NCI-H2081 treated with DMSO at 0.1 percent for 48 hours (cell line): ENCODE measurements at regions not wholly inside any gene's neighbourhood (a gene's known extent, or its start where the extent isn't known, plus 50 kb on each side); places are given as distances from the start of the nearest gene placed in this dataset.

ENCODE experiments used
- DNase-seq: peaks from one replicate; lab custom pipeline; 2025; lab: John Stamatoyannopoulos, UW

DNA sequence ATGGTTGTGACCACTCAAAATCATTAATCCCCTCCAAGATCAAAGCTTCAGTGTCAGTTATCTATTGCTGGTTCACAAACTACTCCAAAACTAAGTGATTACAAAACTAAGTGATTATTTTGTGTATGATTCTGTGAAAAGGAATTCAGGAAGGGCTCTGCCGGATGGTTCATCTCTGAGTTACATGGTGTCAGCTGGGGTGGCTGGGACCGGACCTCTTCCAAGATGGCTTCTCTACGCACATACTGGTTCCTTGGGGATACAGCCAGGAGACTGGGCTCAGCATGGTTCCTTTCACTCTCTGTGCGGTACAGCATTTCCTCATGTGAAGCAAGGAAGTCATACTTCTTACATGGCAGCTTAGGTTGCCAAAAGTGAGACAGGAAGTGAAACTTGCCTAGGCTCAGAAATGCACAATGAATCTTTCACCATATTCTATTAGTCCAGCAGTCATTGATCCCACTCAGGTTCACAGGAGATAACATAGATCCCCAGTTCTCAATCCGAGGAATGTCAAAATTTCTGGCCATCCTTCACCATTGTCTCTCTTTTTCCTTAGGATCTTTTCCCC lies 97.9 kb upstream of the IRX6 start:
- DNase-seq, result no peak

DNA sequence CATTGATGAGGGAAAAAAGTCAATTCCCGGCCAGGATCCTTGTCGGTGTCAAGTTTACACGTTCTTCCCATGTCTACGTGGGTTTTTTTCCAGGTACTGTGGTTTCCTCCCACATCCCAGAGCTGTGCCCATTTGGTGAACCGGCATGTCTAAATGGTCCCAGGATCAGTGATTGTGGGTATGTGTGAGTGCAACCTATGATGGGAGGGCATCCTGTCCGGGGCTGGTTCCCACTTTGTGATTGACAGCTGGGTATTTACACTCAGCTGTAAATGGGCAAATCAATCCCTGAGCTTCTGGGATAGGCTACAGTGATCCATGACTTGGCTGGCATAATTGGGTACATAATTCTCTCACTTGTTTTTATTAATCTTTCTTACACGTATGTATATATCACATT lies 91.2 kb upstream of the IRX6 start:
- no peak for DNase-seq

- DNase-seq, result no peak
Measured at GRCh38 chr16:55233464-55233863, 90.5 kb upstream of the IRX6 start.

DNA sequence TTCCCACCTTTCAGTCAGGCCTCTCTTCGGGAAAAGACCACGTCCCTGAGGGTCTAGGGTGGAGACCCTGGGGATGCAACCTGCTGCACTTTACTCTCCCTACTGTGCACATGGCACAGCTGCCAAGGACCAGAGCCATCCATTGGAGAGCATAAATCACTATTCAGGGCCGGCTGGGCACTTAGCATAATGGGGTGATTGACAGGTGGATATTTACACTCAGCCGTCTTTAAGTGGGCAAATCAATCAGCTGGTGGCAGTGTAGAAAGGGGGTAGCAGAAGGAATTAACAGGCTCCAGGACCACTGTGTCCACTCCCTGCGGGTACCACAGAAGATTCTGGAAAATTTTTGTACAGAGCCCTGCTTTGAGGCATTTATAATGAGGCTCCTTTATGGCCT lies 87.3 kb upstream of the IRX6 start:
- no peak for DNase-seq

- DNase-seq, result no peak
Measured at GRCh38 chr16:55239723-55240122, 84.3 kb upstream of the IRX6 start.

GRCh38 chr16:55240888-55241287 lies 83.1 kb upstream of the IRX6 start:
- no peak for DNase-seq

GRCh38 chr16:55242667-55243066 lies 81.3 kb upstream of the IRX6 start:
- DNase-seq, result no peak

DNA sequence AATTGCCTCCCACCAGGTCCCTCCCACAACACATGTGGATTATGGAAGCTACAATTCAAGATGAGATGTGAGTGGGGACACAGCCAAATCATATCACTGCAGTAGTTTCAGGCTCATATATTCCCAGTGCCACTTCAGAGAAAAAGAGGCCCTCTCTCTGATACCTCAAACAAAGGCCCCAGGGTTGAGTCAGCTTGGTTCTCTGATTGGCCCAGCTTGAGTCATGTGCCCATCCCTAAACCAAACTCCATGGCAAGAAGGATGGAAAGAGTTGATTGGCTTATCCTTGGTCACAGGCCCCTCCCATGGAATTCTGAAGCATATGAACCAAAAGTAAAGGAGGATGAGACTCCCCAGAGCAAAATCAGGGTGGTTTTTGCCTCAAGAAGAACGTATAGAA lies 75.9 kb upstream of the IRX6 start:
- DNase-seq, result no peak

GRCh38 chr16:55248494-55248893 lies 75.5 kb upstream of the IRX6 start:
- DNase-seq, result no peak

GRCh38 chr16:55249361-55249760 lies 74.6 kb upstream of the IRX6 start:
- no peak for DNase-seq

DNA sequence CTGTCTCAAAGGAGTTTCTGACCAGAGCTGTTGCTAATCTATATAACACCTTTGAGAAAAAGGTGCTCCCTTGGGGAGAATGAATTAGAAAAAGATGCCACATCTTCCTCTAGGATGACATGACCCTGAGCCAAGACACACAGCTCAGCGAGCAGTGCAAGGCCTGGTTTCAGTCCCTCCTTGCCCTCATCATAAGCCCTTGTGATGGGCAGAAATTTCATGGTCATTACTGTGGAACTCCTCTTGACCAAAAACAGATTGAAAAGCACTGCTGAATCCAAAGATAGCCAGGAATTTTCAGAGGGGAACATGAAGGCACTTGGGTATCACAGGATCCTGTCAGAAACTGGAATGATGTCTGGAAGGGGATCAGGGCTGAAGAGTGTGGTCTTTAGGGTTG lies 74.1 kb upstream of the IRX6 start:
- DNase-seq, result no peak

DNA sequence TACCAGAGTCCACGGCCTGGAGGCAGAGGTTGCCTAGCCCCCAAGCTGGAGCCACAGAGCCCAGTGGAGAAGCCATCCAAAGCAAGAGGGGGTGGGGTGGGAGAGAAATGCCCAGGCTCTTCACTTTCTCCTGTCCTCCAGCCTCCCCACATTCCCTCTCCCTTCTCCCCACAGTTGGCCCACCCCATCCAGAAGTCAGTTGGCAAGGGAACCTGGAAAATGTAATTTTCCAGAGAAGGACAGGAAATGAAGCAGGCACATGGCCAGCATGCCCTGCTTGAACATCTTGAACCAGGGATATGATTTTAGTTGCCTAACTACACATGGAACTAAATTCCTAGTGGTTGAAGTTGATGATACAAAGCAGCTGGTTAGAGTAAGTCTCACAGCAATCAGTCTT lies 73.3 kb upstream of the IRX6 start:
- DNase-seq, result no peak

DNA sequence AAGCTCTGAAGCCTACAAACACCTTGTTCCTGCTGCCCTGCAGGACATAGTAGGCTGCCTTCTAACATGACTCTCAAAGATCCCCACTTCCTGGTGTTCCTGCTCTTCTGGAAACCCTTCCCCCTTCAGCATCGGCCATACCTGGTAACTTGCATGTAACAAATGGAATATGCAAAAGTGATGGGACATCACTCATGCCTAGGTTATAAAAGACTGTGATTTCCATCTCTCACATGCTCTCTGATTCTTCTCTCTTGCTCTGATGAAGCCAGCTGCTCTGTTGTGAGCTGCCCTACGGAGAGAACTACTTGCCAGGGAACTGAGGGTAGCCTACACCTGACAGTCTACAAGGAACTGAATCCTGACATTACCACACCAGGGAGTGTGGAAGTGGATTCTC lies 72.9 kb upstream of the IRX6 start:
- DNase-seq, result no peak

DNA sequence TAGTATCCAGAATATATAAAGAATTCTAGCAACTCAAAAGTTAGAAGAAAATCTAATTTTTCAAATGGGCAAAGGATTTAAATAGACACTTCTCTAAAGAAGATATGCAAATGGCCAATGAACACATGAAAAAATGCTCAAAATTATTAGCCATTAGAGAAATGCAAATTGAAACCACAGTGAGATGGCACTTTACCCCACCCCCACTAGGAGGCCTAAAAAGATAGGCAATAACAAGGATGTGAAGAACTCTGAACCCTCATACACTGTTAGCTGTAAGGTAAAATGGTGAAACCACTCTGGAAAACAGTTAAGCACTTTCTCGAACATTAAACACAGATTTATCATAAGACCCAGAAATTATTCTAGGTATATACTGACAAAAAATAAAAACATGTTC lies 71.4 kb upstream of the IRX6 start:
- no peak for DNase-seq

- no peak for DNase-seq
Measured at GRCh38 chr16:55253987-55254386, 70.0 kb upstream of the IRX6 start.

- no peak for DNase-seq
Measured at GRCh38 chr16:55255733-55256282, 68.2 kb upstream of the IRX6 start.

GRCh38 chr16:55256412-55257016 lies 67.5 kb upstream of the IRX6 start:
- no peak for DNase-seq

- no peak for DNase-seq
Measured at GRCh38 chr16:55257966-55258613, 65.9 kb upstream of the IRX6 start.

DNA sequence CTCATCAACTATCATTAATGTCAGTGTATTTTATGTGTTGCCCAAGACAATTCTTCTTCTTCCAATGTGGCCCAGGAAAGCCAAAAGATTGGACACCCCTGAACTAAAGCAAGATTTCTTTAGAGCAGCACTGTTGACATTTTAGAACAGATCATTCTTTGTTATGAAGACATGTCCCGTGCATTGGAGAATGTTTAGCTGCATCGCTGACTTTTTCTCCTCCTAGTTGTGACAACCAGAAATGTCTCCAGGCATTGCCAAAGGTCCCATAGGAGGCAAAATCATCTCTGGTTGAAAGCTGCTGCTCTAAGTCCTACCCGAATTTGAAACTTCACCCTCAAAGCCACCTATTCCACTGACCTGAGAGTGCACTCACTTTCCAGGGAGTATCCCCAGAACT lies 62.7 kb upstream of the IRX6 start:
- no peak for DNase-seq

GRCh38 chr16:55263271-55264250 lies 60.4 kb upstream of the IRX6 start:
- no peak for DNase-seq

DNA sequence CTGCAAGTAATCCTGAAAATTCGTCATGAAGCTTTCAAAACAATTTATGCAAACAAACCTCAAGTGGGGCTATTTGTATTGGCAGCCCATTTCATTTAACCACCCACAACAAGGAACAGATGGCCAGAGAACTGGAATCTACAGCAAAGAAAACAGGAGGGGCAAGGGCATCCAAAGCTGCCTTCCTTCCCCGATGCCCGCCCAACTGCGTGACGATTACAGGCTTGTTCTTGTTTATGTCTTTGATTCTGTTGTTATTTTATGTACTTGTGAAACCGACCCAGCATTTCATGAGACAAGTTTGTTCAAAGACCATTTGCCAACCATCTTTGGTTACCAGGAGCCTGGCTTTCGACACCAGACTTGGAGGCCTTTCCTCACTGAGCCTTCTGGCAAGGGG lies 59.1 kb upstream of the IRX6 start:
- DNase-seq, result no peak

- no peak for DNase-seq
Measured at GRCh38 chr16:55265926-55266325, 58.1 kb upstream of the IRX6 start.
